ENCODE measurements at regions not wholly inside any gene's neighbourhood (a gene's known extent, or its start where the extent isn't known, plus 50 kb on each side); places are given as distances from the start of the nearest gene placed in this dataset.
"Not testable (repeated sequence)": the region's sequence is repeated elsewhere in the genome, so short reads cannot be mapped to it uniquely, and the experiment has no call there.

DNA sequence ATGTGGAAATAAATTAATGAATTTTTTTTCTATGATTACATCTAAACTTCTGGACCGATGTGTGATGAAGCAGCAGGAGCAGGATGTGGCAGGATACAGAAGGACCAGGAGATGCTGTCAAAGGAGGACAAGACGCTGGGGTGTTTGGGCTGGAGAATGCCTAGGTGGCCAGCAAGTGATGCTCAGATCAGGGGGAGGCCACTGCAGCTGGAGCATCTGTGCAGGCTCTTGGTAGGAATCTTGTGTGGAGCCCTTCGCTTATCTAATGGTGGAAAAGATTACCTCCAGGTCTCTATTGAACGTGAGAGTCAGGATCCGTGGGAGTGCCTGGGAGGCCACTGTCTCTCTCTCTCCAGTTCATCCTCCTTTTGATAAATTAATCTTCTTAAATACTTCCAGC, 79.8 kb downstream of the MRPL36 start:
- 54 to 83% (median 67%) methylated on average over 5 of the region's 5 CpGs for WGBS, 5 donors
- intact Hi-C loops (cut with DNase I; ENCODE audit: low total_unique reads), result no loop called here
- TF ChIP-seq POLR2AphosphoS5 (IDR thresholded peaks at IDR 0.05), result no peak
- TF ChIP-seq, protein P1, sequence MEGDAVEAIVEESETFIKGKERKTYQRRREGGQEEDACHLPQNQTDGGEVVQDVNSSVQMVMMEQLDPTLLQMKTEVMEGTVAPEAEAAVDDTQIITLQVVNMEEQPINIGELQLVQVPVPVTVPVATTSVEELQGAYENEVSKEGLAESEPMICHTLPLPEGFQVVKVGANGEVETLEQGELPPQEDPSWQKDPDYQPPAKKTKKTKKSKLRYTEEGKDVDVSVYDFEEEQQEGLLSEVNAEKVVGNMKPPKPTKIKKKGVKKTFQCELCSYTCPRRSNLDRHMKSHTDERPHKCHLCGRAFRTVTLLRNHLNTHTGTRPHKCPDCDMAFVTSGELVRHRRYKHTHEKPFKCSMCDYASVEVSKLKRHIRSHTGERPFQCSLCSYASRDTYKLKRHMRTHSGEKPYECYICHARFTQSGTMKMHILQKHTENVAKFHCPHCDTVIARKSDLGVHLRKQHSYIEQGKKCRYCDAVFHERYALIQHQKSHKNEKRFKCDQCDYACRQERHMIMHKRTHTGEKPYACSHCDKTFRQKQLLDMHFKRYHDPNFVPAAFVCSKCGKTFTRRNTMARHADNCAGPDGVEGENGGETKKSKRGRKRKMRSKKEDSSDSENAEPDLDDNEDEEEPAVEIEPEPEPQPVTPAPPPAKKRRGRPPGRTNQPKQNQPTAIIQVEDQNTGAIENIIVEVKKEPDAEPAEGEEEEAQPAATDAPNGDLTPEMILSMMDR (IDR thresholded peaks at IDR 0.05 in 8 of 11, conservative IDR thresholded peaks at IDR 0.05 in 3 of 11), result no peak
- no peak for TF ChIP-seq POLR2A (IDR thresholded peaks at IDR 0.05)

DNA sequence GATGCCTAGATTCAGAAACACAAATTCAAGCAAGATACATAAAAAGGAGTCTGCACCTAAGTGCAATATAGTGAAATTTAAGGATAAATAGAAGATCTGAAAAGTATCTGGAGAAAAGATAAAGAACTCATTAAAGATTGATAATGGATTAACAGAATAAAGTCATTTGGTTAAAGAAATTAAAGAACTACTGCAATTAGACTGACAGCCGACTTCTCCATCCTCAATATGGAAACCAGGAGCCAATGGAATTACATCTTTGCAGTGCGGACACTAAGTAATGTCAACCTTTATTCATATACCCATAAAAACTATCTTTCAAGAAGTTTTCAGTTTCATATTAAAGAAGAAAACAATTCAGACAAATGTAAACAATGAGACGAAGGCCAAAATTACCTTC, 81.0 kb downstream of the MRPL36 start:
- Histone ChIP-seq H3K27me3 (replicated peaks in 1 of 7) (peaks cover 0 to 3% (median 0%) of the 10 kb centered on the region in 7 donors), H3K9me3 (peaks cover 2 to 50% (median 37%) of the 10 kb centered on the region in 8 donors), H3K27ac (no peak overlapping the region), H3K4me1 (no peaks in the 10 kb centered on the region), H3K36me3 (no peaks in the 10 kb centered on the region), H3K4me3 (no peak overlapping the region)
- TF ChIP-seq POLR2AphosphoS5 (IDR thresholded peaks at IDR 0.05), result no peak
- no peak for DNase-seq
- 52 to 70% (median 56%) methylated on average over 3 of the region's 3 CpGs for WGBS, 5 donors
- intact Hi-C loops (cut with DNase I; ENCODE audit: low total_unique reads), result no loop called here

More for the DNA sequence above, 79.8 kb downstream of the MRPL36 start:
- H3K9me3 ChIP-seq, result peaks cover 2 to 50% (median 37%) of the 10 kb centered on the region in 8 donors
- no peak for DNase-seq
- no peak overlapping the region for H3K27ac ChIP-seq
- H3K36me3 ChIP-seq, result no peaks in the 10 kb centered on the region
- no peak overlapping the region for H3K4me3 ChIP-seq
- H3K27me3 ChIP-seq (replicated peaks in 1 of 7), result peaks cover 0 to 15% (median 0%) of the 10 kb centered on the region in 7 donors
- H3K4me1 ChIP-seq, result no peaks in the 10 kb centered on the region

DNA sequence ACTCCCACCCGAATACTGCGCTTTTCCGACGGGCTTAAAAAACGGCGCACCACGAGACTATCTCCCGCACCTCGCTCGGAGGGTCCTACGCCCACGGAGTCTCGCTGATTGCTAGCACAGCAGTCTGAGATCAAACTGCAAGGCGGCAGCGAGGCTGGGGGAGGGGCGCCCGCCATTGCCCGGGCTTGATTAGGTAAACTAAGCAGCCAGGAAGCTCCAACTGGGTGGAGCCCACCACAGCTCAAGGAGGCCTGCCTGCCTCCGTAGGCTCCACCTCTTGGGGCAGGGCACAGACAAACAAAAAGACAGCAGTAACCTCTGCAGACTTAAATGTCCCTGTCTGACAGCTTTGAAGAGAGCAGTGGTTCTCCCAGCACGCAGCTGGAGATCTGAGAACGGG, 89.5 kb downstream of the MRPL36 start:
- peaks cover 0 to 43% (median 24%) of the 10 kb centered on the region in 7 donors for H3K27me3 ChIP-seq (replicated peaks in 1 of 7)
- H3K4me1 ChIP-seq; H3K9me3 ChIP-seq; H3K36me3 ChIP-seq; intact Hi-C loops (cut with DNase I; ENCODE audit: low total_unique reads); H3K4me3 ChIP-seq; DNase-seq; H3K27ac ChIP-seq: not testable (repeated sequence)
- WGBS, 5 donors, result 0 to 50% (median 14%) methylated on average over 2 to 19 of the region's 21 CpGs

DNA sequence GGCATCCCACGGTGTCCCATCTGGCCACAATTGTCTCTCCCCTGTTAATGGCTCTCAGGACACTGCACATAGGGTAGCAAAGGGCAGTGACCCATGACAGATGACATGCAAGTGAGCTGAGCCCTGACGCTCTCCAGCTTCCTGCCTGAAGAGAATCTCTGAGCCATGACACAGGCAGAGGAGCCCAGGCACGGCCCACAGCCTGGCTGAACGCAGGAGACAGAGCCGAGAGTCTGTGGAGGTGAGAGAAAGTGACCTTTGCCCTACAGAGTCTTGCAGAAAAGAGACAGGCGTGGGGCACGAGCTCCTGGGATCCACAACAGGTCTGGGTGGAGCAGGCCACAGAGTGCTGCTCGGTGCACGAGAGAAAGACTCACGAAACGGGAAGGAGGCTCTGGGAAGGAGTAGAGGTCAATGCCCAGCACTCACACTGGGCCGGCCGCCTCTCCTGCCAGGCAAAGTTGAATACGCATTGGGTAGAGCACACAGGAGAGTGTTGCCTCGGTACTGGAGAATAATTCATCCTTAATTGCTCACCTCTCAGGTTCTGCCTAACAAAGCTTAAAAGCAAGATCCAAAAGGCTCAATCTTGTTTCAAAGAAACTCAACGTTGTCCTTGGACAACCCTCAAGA, 90.3 kb downstream of the MRPL36 start:
- Histone ChIP-seq H3K27me3 (replicated peaks in 1 of 7) (peaks cover 0 to 51% (median 24%) of the 10 kb centered on the region in 7 donors), H3K4me1 (no peaks in the 10 kb centered on the region), H3K27ac (no peak overlapping the region), H3K9me3 (no peaks in the 10 kb centered on the region), H3K4me3 (no peak overlapping the region), H3K36me3 (no peaks in the 10 kb centered on the region)
- no peak for DNase-seq
- TF ChIP-seq POLR2AphosphoS5 (IDR thresholded peaks at IDR 0.05) (no peak), POLR2A (IDR thresholded peaks at IDR 0.05) (no peak)
- TF ChIP-seq, protein P1 (IDR thresholded peaks at IDR 0.05 in 8 of 11, conservative IDR thresholded peaks at IDR 0.05 in 3 of 11), result no peak
- intact Hi-C loops (cut with DNase I; ENCODE audit: low total_unique reads), result no loop called here
- 43 to 53% (median 48%) methylated on average over 16 of the region's 16 CpGs for WGBS, 5 donors

DNA sequence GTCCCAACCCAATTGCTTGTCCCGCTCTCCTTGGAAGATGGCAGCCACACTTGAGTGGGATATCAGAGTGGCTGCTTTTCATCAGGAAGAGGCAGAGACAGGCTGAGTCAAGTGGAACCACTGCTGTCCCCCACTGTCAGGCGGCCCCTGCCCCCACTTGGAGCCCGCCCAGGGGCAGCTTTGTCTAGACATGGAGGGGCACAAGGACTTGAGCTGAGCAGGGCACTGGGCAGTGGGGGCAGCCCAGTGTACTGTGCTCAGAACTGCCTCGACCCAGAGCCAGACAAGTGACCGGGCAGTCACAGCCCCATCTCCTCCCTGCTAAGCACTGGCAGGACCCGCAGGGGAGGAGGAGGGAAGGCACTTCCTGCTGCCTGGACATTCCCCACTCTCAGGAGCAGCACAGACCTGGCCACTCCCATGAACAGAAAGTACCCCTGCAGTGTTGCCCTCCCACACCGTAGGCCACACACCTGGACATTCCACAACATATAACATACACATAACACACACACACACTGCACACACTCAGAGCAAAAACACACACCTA, 91.0 kb downstream of the MRPL36 start:
- Histone ChIP-seq H3K27ac (no peak overlapping the region), H3K36me3 (no peaks in the 10 kb centered on the region), H3K4me1 (no peaks in the 10 kb centered on the region), H3K9me3 (no peaks in the 10 kb centered on the region), H3K4me3 (no peak overlapping the region), H3K27me3 (replicated peaks in 1 of 7) (peaks cover 0 to 56% (median 24%) of the 10 kb centered on the region in 7 donors)
- no peak for TF ChIP-seq POLR2AphosphoS5 (IDR thresholded peaks at IDR 0.05)
- DNase-seq, result no peak
- intact Hi-C loops (cut with DNase I; ENCODE audit: low total_unique reads), result no loop called here
- WGBS, 5 donors, result 50 to 69% (median 59%) methylated on average over 3 to 7 of the region's 7 CpGs

Data from spleen (tissue), 11 donors.